Transverse colon (tissue), 3 donors: ENCODE measurements at regions not wholly inside any gene's neighbourhood (a gene's known extent, or its start where the extent isn't known, plus 50 kb on each side); places are given as distances from the start of the nearest gene placed in this dataset.

Experiments used
- POLR2A ChIP-seq: fragments of 450-650 bp; IDR thresholded peaks from one replicate; pipeline ENCODE4 v1.6.1; 2016; ENCODE audit warnings: antibody characterized with exemption, mild to moderate bottlenecking, moderate library complexity
- POLR2AphosphoS5 ChIP-seq, 3 donors: sonication (generic); formaldehyde crosslinking; IDR thresholded peaks; one replicate each; pipeline ENCODE4 v1.6.1; 2016; ENCODE audit warnings: antibody characterized with exemption in 3 of 3

GRCh38 chr11:26264266-26264665, 67.7 kb upstream of the ANO3 start:
- TF ChIP-seq POLR2AphosphoS5 (IDR thresholded peaks at IDR 0.05) (no peak), POLR2A (no peak)
